ENCODE measurements at regions not wholly inside any gene's neighbourhood (a gene's known extent, or its start where the extent isn't known, plus 50 kb on each side); places are given as distances from the start of the nearest gene placed in this dataset.

DNA sequence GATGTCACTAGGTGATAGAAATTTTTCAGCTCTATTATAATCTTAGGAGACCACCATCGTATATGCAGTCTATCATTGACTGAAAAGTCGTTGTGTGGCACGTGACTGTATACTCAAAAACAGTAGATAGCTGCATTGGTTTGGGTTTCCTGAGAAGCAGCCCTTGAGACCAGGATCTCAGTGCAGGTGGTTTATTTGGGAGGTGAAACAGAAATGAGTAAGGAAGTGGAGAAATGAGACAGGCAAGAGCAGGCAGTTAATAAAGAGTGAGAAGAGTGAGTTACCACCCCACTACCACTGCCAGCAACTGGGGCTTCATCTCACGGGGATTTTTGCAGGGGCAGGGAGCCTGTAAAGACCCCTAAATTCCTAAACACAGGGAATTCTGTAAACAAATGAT is 221.0 kb downstream of the SHQ1 start:
- Histone ChIP-seq H3K79me1 (ENCODE audit: insufficient read depth, low read depth, low read length, poor library complexity, severe bottlenecking) (no peaks in the 10 kb centered on the region), H3K18ac (ENCODE audit: insufficient read length, low read depth, low read length) (no peak overlapping the region), H3K23ac (ENCODE audit: insufficient read length, low read depth, low read length) (no peak overlapping the region), H2AK5ac (ENCODE audit: insufficient read length, low read length) (no peak overlapping the region), H2BK120ac (ENCODE audit: low read depth, low read length, poor library complexity, severe bottlenecking) (no peak overlapping the region), H3K14ac (ENCODE audit: insufficient read depth, low read length) (no peak overlapping the region), H3K9me3 (ENCODE audit: control insufficient read depth, low read depth, low read length) (no peaks in the 10 kb centered on the region), H4K8ac (replicated peaks; ENCODE audit: insufficient read length, low read depth, low read length) (no peak overlapping the region), H3K23me2 (ENCODE audit: insufficient read length, low read depth, low read length, poor library complexity, severe bottlenecking) (peaks cover 2% of the 10 kb centered on the region), H2BK5ac (ENCODE audit: insufficient read length, low read length) (no peak overlapping the region), H2BK12ac (ENCODE audit: insufficient read length, low read depth, low read length) (no peak overlapping the region), H4K91ac (ENCODE audit: insufficient read length, low read depth, low read length) (no peak overlapping the region), H4K5ac (ENCODE audit: insufficient read length, low read depth, low read length) (no peak overlapping the region), H3K4me2 (ENCODE audit: insufficient read depth, insufficient read length, low read length) (no peak overlapping the region), H3K79me2 (ENCODE audit: insufficient read depth, low read length) (no peaks in the 10 kb centered on the region), H3T11ph (ENCODE audit: low read length) (no peak overlapping the region), H3K4ac (ENCODE audit: low read depth, low read length) (no peak overlapping the region), H3K27ac (ENCODE audit: insufficient read length, low read depth, low read length) (no peak overlapping the region), H3K56ac (ENCODE audit: insufficient read length, low read depth, low read length) (no peak overlapping the region), H3K27me3 (ENCODE audit: insufficient read depth, low read length) (no peaks in the 10 kb centered on the region), H2BK20ac (ENCODE audit: low read depth, low read length, poor library complexity, severe bottlenecking) (no peak overlapping the region), H4K20me1 (ENCODE audit: control insufficient read depth, insufficient read depth, insufficient read length) (no peaks in the 10 kb centered on the region), H2BK15ac (ENCODE audit: low read depth, low read length) (no peak overlapping the region), H3K9ac (ENCODE audit: extremely low read depth, insufficient read length, low read length) (no peak overlapping the region), H2AFZ (ENCODE audit: low read length) (no peak overlapping the region), H3K4me1 (ENCODE audit: insufficient read depth, low read length) (peaks cover 4% of the 10 kb centered on the region; the same call in 1 of the 2 replicates)
- peaks cover 0 to 6% (median 0%) of the 10 kb centered on the region in 3 experiments; a peak in 1 of 7 replicates for H3K36me3 Mint-ChIP-seq (ENCODE audit: insufficient read depth in 1 of 3, low read depth in 3 of 3)
- WGBS (ENCODE audit: extremely low coverage, insufficient read length, low lambda C conversion rate) = no CpG with 5 or more reads among the region's 4 CpGs
- no peak for DNase-seq
- H3K4me3 Mint-ChIP-seq = no peak overlapping the region
- no peak overlapping the region for H3K27ac Mint-ChIP-seq
- H3K27me3 Mint-ChIP-seq (ENCODE audit: low read depth) = no peaks in the 10 kb centered on the region
- H3K9me3 Mint-ChIP-seq = no peaks in the 10 kb centered on the region; a peak in 1 of 5 replicates
- TF ChIP-seq, protein P1, sequence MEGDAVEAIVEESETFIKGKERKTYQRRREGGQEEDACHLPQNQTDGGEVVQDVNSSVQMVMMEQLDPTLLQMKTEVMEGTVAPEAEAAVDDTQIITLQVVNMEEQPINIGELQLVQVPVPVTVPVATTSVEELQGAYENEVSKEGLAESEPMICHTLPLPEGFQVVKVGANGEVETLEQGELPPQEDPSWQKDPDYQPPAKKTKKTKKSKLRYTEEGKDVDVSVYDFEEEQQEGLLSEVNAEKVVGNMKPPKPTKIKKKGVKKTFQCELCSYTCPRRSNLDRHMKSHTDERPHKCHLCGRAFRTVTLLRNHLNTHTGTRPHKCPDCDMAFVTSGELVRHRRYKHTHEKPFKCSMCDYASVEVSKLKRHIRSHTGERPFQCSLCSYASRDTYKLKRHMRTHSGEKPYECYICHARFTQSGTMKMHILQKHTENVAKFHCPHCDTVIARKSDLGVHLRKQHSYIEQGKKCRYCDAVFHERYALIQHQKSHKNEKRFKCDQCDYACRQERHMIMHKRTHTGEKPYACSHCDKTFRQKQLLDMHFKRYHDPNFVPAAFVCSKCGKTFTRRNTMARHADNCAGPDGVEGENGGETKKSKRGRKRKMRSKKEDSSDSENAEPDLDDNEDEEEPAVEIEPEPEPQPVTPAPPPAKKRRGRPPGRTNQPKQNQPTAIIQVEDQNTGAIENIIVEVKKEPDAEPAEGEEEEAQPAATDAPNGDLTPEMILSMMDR (conservative IDR thresholded peaks at IDR 0.05) = no peak
- H3K4me1 Mint-ChIP-seq = peaks cover 13 to 16% of the 10 kb centered on the region in 2 experiments

All from H9 (cell line).